HG03159 (cell line): ENCODE measurements at regions not wholly inside any gene's neighbourhood (a gene's known extent, or its start where the extent isn't known, plus 50 kb on each side); places are given as distances from the start of the nearest gene placed in this dataset.
A peak's percentile ranks its signal among the peaks of the same experiment; 100 is the strongest.

Experiments
- ATAC-seq: cut with Tn5 transposase; IDR thresholded peaks from one replicate; pipeline ENCODE4 v1.9.1; 2021; ENCODE audit warnings: mild to moderate bottlenecking, moderate library complexity; ENCODE audit not compliant: unreplicated experiment

DNA sequence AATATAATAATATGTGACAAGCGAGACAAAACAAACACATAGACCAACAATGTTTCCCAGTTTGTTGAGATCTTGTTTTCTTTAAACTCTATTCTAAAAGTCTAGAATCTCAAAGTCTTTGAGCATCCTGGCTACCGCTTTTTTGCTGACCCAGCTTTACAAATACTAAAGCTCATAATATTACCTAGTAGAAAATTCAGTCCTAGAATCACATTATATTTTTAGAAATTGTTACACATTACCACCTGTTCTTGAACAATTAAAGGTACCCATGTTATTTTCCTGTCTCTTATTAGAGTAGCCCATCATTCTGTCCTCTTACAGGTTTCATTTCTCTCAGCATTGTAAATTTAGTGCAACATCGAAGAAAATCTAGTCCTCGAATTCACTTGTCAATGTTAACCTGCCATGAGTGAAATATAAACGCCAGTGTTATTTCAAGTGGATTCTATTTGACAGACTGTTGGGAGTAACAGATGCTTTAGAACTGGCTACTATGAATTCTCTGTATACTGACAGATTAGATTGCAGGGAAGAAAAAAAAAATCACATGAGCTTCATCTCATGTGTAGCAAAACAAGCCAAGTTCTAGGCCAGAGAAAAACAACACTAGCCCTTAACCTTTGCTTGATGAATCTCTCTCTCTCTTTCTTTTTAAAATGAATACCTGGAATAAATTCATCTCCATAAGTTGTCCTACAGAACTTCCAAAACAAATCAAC, 851.2 kb upstream of the ADAMTS5 start:
- ATAC-seq, result no peak

DNA sequence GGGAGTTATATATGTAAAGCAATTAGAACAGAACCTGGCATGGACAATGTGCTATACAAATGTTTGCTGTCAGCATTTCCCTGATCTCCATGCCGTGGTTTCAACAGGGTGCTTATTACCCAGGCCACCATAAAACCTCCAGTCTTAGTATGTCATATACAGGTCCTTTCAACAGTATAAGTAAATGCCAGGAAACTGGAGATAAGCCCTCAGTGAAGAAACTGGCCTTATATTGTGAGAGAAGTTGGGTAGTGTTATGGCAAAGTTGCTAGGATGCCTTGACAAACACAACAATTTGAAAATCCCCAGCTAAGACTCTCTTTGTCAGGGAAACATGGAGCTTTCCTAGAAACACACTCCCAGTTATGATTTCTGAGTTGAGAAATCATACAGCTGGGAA, 850.2 kb upstream of the ADAMTS5 start:
- ATAC-seq, result no peak

DNA sequence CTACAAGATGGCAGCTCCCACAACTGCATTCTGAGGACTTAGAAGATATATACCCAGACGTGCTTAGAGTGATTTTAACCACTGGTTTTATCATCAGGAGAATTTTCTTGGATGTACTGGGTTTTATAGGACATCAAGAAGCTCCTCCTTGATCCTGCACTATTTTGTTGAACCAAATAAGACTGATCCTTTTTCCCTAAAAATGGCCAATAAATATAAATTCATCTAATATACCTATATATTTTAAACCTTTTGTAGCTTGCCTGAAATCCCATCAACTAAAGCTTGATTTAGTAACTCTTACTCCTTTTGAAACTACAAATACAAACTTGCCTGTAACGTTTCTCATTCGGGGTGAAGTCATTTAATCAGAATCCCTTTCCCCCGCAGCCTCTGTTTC, 849.4 kb upstream of the ADAMTS5 start:
- ATAC-seq, result no peak

DNA sequence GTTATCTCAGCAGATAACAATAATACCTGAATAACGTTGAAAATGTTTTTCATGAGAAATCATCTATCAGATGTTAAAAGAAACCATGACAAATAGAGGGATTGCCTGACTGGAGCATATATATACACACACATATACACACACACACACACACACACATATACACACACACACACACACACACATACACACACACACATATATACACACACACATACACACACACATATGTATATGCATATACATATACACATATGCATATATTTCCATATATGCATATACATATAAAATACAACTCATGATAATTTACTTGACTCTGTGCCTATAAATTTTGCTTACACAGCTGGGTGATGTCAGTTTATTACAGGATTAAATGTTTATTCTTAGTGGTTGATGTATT, 847.3 kb upstream of the ADAMTS5 start:
- ATAC-seq, result no peak

DNA sequence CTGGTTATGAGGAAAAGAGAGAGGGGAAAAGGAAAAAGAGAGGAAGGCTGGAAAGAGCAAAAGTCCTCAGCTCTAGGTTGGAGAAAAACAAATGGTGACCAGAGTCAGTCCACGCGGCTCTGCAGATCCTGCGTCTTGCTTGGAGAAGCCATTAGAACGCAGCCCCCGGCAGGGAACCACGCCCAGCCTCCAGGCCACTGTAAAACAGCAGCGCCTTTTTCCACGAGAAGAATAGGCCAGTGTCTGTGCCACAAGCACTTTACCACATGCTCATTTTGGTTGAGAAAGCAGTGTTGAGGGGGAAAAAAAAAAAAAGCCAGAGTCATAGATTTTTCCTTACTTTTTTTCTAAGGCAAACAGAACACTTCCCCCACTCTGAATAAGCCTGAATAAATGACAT, 846.9 kb upstream of the ADAMTS5 start:
- no peak for ATAC-seq

- ATAC-seq, result no peak
Observed at GRCh38 chr21:27813344-27813743, 846.5 kb upstream of the ADAMTS5 start.

GRCh38 chr21:27812279-27812678, 845.4 kb upstream of the ADAMTS5 start:
- ATAC-seq, result no peak

DNA sequence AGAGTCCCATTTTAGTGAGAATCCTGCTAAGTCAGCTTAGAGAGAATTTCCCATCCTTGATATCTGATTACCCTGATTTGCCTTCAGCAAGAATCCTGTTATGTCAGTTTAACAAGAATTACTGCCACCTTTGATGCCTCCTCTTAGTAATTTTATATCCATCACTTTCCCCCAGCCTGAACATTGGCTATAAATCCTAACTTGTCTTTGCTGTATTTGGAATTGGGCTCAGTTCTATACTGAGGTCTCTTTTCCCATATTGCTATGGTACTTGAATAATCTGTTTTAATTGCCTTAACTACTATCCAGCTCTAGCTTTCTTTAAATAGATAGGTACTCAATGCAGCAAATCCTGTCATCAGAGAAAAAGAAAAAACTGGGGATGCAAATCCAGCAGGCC, 842.0 kb upstream of the ADAMTS5 start:
- no peak for ATAC-seq

- ATAC-seq, result no peak
Observed at GRCh38 chr21:27807596-27807995, 840.7 kb upstream of the ADAMTS5 start.

DNA sequence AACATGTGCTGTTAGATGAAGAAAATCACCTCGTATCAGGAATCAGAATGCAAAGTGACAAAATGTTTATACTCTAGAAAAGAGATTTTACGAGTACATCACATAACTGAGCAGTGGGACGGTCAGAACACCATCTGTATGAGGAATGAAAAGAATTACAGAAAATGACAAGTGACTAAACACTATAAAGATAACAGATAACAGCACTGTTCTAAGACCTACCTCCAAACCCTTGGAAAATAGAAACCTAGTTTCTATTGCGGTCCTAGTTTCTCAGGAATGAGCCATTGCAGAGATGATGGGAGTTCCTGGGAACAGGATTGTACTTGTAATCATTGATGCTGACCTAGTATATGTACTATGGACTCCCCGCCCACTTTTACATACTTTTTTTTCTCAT, 839.4 kb upstream of the ADAMTS5 start:
- no peak for ATAC-seq

GRCh38 chr21:27805696-27806095, 838.8 kb upstream of the ADAMTS5 start:
- no peak for ATAC-seq

DNA sequence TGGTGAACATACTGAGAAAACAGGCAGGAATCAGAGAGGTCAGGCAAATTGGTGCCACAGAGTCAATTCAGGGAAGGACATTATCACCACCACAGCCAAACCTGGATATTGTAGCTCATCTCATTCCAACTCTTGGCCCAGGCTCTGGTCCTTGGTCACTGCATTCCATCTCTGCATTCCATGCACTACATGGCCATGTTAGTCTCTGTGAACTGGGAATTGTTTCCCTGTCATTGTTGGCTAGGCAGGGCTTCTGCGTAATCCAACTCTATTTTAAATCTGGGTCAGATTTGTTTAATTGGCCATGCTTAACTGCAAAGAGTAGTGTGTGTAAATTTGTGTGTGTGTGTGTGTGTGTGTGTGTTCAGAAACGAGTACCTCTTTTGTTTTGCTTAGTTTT, 837.6 kb upstream of the ADAMTS5 start:
- no peak for ATAC-seq

- ATAC-seq, result no peak
Observed at GRCh38 chr21:27803571-27803970, 836.7 kb upstream of the ADAMTS5 start.

DNA sequence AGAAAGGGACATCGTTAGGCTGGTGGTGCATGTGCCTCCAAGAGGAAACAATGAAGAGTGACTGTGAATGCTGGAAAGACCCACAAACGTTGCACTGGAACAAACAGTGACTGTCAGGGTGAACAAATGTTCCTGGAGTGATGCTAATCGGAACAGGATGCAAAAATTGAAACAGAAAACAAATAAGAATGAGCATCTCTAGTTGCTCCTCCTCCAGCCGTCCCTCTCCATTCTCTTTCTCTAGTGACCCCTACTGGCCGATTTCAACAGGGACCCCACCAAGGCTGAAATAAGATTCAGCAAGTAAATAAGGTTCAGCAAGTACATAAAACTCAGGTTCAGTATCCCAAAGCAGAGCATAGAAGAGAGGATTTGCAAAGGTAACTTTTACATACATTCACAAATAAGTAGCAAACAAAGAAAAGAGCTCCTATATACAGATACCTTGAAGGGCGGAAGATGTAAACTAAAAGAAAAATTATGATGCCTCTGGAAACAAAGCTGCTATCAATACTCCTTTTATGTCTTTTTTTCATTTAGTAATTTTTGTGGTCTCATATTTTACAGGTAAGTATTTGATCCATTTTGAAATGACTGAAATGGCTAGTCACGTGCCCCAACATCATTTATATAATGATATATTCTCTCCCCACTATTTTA, 836.1 kb upstream of the ADAMTS5 start:
- peak; percentile 62 for ATAC-seq

DNA sequence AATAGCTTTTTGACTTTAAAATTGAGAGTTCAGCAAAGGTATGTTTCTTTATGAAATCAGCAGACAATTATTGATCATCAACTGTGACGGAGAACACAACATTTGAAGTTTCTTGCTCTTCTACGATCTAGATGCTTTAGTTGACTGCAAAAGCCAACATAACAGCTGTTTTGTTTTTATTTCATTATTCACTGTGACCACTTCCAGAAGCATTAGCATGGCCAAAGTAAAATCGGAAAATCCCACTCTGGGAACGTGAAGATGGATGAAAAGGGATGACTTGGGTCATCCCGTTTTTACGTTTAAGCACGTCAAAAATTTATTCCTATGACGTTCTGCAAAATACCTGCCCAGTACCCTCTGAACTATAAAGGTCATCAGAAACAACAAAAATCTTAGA, 833.0 kb upstream of the ADAMTS5 start:
- no peak for ATAC-seq

DNA sequence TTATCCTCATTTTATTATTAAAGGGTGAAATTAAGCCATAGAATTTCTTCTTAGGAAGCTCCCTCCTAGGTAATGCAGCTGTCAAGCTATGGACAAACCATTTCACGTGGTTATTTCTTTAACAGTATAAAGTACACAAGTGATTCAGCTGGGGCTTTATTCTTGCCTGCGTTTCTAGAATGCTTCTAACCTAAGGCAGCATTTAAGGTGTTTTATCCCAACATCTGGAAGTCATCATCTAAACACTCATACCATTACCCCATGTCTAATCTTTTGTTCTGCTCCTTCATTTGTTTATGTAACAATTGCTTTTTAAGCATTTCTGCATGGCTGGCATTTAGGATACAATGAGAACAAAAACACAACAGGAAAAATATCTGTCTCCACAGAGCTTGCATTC, 829.2 kb upstream of the ADAMTS5 start:
- ATAC-seq, result no peak

DNA sequence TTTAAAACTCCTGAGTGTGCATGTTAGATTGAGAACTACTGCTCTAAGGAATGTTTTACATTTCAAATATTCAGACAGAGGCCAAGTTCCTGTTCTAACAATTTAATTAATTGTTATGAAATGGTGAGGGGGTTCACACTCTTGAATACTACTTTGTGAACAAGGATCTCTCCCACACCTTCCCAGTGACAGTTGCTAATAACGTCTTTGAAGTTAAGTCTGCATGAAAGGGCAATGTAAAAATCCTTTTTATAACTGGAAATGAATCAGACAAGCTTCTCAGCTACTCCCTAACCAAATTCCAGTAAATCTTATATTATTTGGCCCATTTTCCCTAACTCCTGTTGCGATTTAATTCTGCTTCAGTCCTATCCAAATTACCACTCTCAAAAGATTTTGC, 828.5 kb upstream of the ADAMTS5 start:
- no peak for ATAC-seq

DNA sequence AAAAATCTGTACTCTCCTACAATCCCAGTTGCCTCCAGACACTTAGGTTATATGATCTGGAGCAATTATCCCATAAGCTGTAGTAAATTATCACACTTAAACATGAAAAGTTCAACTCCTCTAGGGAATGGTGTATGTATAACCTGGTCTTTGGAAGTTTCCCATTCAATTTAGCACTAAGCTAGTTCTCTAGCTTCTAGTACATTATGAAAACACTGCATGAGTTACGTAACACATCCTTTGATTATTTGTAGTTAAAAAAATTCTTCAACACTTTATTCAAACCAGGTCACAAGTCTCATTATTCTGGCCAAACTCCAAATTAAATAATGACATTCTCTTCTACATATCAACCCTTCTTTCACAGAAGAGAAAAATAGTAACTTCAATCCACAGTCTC, 827.0 kb upstream of the ADAMTS5 start:
- no peak for ATAC-seq

- no peak for ATAC-seq
Observed at GRCh38 chr21:27787046-27787445, 820.2 kb upstream of the ADAMTS5 start.

DNA sequence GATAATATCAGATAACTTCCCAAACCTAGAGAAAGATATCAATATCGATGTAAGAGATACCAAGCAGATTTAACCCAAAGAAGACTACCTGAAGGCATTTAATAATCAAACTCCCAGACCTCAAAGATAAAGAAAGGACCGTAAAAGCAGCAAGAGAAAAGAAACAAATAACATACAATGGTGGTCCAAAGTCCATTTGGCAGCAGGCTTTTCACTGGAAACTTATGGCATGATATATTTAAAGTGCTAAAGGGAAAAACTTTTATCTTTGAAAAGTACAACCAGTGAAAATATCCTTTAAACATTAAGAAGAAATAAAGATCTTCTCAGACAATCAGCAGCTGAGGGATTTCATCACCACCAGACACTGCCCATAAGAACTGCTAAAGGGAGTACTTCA, 812.7 kb upstream of the ADAMTS5 start:
- ATAC-seq, result no peak

DNA sequence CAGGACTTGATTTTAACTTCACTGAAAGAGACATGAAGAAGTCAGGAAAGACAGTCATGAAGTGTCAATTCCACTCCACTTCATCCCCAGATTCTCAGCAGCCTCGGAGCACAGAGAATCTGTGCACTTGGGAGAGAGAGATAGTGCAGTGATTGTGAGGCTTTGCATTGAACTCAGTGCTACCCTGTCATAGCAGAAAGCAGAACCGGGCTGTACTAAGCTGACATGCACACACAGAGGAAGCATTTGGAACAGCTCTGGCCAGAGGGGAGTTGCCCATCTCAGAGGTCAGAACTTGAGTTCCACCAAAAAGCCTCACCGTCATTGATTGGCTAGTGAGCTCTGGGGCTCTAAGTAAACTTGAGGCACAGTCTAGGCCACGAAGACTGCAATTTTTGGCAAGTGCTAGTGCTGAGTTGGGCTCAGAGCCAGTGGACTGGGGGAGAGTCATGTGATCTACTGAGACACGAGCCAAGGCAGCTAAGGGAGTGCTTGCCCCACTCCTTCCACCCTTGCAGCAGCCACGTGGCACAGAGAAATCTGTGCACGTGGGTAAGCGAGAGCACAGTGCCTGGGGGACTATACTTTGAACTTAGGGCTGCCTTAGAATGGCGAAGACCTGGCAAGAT, 810.2 kb upstream of the ADAMTS5 start:
- no peak for ATAC-seq

- ATAC-seq, result no peak
Observed at GRCh38 chr21:27772816-27773215, 805.9 kb upstream of the ADAMTS5 start.
